NCI-H2081 (cell line): ENCODE measurements at regions not wholly inside any gene's neighbourhood (a gene's known extent, or its start where the extent isn't known, plus 50 kb on each side); places are given as distances from the start of the nearest gene placed in this dataset.
"Not testable (repeated sequence)": the region's sequence is repeated elsewhere in the genome, so short reads cannot be mapped to it uniquely, and the experiment has no call there.

Source experiments
- DNase-seq, 2 experiments: peaks; one replicate each; lab custom pipeline; 2025; lab: John Stamatoyannopoulos, UW

DNA sequence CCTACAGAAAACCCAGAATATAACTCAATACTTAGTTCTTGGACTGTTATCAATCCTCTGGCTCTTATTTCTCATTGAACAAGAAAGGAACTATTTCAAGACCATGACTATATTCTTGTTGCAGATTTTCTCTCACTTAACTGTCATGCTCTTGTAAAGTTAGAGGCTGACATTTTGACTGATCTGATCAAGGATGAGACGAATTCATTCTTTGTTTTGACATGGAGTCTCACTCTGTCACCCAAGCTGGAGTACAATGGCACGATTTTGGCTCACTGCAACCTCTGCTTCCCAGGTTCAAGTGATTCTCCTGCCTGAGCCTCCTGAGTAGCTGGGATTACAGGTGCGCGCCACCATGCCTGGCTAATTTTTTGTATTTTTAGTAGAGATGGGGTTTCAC is 367.9 kb upstream of the SEMA3C start:
- not testable (repeated sequence) for DNase-seq

DNA sequence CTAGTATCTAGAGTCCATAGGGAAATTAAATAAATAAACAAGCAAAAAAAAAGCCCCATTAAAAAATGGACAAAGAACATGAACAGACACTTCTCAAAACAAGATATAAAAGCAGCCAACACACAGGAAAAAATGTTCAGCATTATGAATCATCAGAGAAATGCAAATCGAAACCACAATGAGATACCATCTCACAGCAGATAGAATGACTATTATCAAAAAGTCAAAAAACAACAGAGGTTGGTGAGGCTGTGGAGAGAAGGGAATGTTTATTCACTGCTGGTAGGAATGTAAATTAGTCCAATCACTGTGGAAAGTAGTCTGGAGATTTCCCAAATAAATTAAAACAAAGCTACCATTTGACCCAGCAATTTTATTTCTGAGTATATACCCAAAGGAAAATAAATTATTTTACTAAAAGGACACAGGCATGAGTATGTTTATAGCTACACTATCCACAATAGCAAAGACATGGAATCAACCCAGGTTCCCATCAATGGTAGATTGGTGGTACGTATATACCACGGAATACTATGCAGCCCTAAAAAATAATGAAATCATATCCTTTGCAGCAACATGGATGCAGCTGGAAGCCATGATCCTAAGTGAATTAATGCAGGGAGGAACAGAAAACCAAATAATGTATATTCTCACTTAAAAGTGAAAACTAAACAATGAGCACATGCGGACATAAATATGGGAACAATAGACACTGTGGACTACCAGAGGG is 366.5 kb upstream of the SEMA3C start:
- DNase-seq = no peak

DNA sequence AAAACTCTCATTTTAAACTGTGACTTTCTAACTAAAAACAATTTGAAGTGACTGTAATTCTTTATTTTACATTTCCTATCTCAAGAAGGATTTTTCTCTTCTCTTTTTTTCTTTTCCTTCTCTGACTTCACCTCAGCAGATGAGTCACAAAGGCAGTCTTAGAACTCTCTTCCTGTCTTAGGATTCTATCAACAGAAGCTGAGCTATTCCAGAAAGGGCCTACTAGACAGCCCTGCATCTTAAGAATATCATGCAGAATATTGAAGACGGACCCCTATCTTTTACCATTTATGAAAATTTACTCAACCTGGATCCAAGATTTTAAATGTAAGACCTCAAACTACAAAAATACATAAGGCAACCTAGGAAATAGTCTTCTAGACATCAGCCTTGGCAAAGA is 365.7 kb upstream of the SEMA3C start:
- no peak for DNase-seq

DNA sequence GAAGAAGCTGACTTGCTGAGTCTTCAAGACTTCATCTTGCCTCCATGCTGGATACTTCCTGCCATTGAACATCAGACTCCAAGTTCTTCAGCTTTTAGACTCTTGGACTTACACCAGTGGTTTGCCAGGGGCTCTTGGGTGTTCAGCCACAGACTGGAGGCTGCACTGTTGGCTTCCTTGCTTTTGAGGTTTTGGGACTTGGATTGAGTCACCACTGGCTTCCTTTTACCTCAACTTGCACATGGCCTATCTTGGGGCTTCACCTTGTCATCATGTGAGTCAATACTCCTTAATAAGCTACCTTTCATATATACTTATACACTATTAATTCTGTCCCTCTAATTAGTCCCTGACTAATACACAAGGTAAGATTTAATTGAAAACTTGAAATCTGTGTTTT is 361.7 kb upstream of the SEMA3C start:
- DNase-seq = no peak

DNA sequence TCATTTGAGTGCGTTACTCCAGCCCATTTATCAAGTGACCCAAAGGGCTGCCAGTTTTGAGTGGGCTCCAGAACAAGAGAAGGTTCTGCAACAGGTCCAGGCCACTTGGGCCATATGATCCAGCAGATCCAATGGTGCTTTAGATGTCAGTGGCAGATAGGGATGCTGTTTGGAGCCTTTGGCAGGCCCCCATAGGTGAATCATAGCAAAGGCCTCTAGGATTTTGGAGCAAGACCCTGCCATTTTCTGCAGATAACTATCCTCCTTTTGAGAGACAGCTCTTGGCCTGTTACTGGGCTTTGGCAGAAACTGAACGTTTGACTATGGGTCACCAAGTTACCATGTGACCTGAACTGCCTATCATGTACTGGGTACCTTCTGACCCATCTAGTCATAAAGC is 358.8 kb upstream of the SEMA3C start:
- DNase-seq = no peak

GRCh38 chr7:81273601-81274397 is 354.9 kb upstream of the SEMA3C start:
- no peak for DNase-seq

GRCh38 chr7:81272176-81272575 is 353.3 kb upstream of the SEMA3C start:
- no peak for DNase-seq

DNA sequence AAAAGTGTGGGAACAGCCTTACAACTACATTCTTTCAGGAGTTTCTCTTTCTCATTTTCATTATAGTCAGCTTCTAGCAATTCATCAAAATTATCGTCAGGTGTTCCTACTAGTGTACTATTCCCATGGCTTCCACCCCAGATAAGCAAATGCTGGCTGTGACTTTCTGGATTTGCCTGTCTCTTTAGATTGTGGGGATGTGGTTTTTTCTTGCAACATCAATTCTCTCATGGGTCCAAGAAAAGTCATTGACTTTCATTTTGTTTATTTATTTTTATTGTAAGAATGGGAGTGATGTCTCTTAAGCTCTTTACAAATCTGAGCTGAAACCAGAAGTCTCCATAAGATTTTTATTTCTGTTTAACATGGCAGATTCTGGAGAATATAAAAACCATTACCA is 349.7 kb upstream of the SEMA3C start:
- no peak for DNase-seq

GRCh38 chr7:81267508-81267907 is 348.7 kb upstream of the SEMA3C start:
- peak; percentile 30 to 56 for DNase-seq

GRCh38 chr7:81264116-81264515 is 345.3 kb upstream of the SEMA3C start:
- peak in 1 of 2 experiments; percentile 65 for DNase-seq

DNA sequence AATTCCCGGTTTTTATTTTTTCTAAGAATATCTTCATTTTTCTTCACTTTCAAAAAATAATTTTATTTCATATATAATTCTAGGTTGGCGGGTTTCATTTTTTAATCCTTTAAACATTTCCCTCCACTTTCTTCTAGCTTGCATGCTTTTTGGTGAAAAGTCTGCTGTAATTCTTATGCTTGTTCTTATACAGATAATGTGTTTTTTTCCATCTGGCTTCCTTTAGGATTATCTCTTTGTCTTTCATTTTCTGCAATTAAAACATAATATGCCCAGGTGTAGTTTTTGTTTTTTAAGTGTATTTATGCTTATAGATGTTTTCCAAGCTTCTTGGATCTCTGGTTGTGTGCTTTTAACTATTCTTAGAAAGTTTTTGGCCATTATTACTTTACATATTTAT is 341.3 kb upstream of the SEMA3C start:
- no peak for DNase-seq

DNA sequence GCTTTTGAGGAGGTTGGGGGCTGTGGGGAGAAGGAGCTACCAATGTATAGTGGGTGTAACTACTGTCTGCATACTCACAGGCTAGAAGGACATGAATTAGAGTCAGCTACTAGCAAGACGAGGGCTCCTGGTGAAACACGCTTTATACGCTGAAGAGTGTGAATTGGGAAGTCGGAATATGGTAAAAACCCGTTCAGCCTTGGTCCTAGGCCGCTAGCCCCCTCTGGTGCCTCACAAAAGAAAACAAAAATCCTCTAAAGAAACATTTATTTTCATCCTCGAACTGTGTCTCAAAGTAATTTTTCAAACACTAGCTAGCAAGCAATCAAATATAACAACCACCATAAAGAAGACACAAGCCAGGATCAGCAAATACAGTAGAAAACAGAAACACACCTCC is 338.1 kb upstream of the SEMA3C start:
- DNase-seq = no peak

DNA sequence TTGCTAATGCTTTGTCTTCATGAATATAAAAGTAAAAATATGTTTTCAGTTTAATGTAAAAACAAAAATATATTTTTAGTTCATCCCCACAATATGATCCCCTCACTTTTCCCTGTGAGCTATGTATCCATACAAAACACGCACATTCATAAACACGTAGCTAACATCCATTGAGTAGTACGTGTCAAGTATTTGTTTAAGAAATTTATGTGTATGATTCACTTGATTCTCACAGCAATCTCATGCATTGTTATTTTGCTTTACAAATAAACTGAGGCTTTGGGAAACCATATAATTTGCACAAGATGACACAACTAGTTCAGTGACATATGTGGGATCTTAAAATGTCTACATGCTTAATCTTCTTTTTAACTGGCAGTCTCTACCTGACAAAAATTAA is 329.6 kb upstream of the SEMA3C start:
- no peak for DNase-seq

- DNase-seq = not testable (repeated sequence)
Observed at GRCh38 chr7:81247364-81247763, 328.5 kb upstream of the SEMA3C start.

DNA sequence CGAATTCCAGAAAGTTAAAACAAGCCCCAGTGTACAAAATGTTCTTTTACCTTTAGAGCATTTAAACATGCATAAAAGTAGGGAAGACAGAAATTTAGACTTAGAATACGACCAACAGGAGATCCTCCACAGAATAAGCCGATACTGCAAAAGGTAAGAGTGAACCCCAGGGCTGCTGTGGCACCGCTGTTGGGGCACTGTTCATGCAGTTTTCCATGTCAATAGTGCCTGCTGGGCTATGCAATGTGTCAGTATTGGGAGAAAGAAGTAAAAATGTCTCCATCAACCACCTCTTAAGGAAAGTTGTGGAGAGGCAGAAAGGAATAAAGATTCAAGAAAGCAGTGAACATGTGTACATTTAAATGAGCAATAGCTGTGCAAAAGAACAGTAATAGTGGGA is 326.5 kb upstream of the SEMA3C start:
- no peak for DNase-seq

DNA sequence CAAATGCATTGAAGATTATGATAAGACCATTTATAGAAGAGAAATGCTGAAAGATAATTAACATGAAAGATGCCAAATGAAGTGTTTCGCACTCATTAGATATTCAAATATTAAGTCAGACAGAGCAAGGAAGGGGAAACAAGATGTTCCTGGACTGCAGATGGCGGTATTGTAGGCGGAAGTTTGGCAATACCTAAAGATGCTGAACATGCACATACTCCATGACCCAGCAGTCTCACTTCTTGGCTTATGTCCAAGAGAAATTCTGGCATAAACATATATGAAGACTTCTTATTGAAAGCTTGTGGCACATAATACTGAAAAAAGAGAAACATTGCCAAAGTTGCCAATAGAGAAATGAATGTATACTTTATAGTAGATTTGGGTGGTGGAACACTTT is 325.4 kb upstream of the SEMA3C start:
- DNase-seq = no peak

DNA sequence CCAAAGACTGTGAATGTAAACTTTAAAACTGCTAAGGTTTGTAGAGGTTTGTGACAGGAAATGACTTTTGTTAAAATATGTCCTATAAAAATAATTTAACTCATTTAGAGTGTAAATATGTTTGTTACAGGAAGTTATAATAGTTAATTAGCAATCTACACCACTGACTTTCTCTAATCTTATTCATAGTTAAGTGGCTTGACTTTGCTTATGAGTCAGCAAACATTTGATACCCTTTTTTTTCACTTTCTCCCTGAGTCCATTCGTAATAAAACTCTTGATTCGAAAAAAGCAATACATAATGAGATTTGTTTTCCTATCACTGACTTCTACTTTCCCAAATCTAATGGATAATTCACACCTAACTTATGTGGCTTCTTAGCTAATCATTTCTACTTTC is 317.7 kb upstream of the SEMA3C start:
- no peak for DNase-seq

GRCh38 chr7:81235997-81236396 is 317.1 kb upstream of the SEMA3C start:
- DNase-seq = no peak

DNA sequence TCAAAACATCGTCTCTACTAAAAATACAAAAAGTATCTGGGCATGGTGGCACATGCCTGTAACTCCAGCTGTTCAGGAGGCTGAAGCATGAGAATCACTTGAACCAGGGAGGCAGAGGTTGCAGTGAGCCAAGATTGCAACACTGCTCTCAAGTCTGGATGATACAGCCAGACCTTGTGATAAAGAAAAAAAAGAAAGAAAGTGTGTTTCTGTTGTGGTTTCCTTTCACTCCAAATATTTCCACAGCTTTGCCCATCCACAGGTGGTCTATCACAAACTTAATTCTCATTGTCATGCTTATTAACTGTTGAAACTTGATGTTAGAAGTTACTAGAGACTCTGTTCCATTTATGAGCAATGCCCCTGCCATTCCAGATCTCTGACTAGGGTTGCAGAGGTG is 316.0 kb upstream of the SEMA3C start:
- no peak for DNase-seq

DNA sequence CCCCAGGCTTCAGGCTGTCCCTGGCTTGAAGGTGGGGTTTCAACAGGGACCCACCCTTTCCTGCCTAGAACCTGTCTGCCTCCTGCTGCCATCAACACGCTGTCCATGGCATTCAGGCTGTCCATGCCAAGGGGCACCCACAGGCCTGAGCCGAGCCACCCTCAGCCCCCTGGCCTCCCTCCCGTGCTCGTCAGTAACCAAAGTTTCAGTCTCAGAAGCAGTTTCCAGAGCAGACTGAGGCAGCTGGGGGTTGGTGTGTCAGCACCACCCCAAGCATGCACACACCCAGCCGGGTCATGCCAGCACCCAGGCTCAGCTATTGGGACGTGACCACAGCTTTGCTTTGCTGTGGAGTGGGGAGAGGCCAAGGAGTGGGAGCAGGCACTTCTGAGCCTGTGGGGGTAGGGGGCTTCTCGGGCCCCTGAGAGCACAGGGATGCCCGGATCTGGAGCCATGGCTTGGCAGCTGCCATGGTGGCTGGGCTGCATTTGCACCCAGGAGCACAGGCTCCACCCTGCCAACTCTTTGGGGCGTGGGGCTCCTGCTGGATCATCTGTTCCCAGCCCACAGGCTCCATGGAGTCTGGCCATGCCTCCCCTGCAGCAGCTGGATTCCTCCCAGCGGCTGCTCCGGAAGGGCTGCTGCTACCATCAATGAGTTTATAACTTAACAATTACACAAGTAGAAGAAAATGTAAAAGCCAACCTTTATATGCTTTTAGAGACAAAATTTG is 314.5 kb upstream of the SEMA3C start:
- no peak for DNase-seq

DNA sequence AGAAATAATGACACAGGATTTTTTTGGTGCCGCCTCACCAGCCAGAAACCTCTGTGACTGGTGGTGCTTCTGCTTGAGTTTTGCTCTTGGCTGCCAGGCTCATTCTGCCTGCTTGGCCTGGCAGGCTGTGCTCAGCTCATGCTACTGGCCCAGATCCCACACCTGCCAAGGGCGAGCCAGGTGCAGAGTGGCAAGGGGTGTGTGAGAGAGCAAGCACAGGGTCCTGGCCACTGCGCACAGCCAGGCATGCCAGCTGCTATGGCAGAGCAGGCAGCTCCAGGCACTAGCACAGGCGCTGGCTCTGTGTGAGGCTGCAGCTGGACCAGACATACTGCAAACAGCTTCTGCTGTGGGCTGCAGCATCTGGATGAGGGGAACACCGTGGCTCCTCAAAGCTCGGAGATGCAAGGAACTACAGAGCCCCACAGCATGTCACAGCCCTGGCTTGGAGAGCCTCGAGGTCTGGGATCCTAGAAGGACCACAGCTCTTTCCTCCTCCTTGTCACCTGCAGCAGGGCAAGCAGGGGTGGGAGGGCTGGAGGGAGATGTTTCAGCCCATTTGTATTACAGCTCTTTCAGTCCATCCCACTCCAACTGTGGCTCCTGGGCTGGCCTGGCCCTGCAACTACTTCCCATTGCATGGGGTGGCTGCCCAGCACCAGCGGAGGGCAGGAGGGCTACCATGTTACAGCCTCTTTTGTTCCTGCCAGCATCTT is 313.4 kb upstream of the SEMA3C start:
- DNase-seq = peak; percentile 53 to 89

- peak in 1 of 2 experiments; percentile 46 for DNase-seq
Observed at GRCh38 chr7:81231301-81231838, 312.5 kb upstream of the SEMA3C start.
